ENCODE measurements at regions not wholly inside any gene's neighbourhood (a gene's known extent, or its start where the extent isn't known, plus 50 kb on each side); places are given as distances from the start of the nearest gene placed in this dataset.

DNA sequence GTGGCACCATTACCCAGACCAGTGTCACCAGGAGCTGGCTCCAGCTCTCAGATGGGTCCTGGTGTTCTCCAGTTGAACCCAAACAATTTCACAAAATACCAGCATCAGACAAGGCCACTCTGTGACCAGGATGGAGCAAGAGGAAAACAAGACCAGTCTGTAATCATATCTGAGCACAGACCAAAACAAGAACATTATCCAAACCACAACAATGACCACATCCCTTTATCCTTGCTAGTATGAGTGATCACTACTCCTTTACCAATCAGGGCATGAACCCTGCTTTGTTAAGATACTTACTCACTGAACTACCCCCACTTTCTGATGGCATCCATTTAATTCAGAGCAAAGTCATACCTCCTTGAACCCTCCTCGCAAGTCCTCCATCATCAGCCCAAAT, 145.9 kb downstream of the NUFIP1 start:
- H3K18ac ChIP-seq (ENCODE audit: low read length), result no peak overlapping the region
- no peak overlapping the region for H3K14ac ChIP-seq (ENCODE audit: low read length)
- peaks cover 0 to 3% (median 0%) of the 10 kb centered on the region in 3 experiments for H3K27me3 ChIP-seq (ENCODE audit: control insufficient read depth in 3 of 3, insufficient read depth in 3 of 3, low read depth in 1 of 3, low read length in 3 of 3)
- H2BK15ac ChIP-seq (ENCODE audit: low read length), result no peak overlapping the region
- no peak overlapping the region for H2AK5ac ChIP-seq (ENCODE audit: low read depth, low read length)
- peaks cover 0 to 4% of the 10 kb centered on the region in 2 donors for H3K9me3 ChIP-seq (replicated peaks in 1 of 2; ENCODE audit: control insufficient read depth in 2 of 2, insufficient read depth in 1 of 2, low read depth in 1 of 2, low read length in 2 of 2)
- H3K27ac ChIP-seq (replicated peaks; ENCODE audit: low read length), result no peak overlapping the region
- no peaks in the 10 kb centered on the region for H3K4me1 ChIP-seq (ENCODE audit: control insufficient read depth in 2 of 2, insufficient read depth in 1 of 2, low read depth in 1 of 2, low read length in 2 of 2)
- H4K91ac ChIP-seq (ENCODE audit: low read depth, low read length, poor library complexity), result no peak overlapping the region
- H3K36me3 ChIP-seq (replicated peaks in 1 of 2; ENCODE audit: control insufficient read depth in 2 of 2, insufficient read depth in 2 of 2, low read length in 2 of 2), result no peaks in the 10 kb centered on the region
- no peak overlapping the region for H2BK120ac ChIP-seq (ENCODE audit: low read depth, low read length)
- H2BK12ac ChIP-seq (ENCODE audit: low read length), result no peak overlapping the region
- H2AFZ ChIP-seq (ENCODE audit: low read length), result no peak overlapping the region
- H3K79me1 ChIP-seq (ENCODE audit: low read depth, low read length), result no peaks in the 10 kb centered on the region
- no peak overlapping the region for H3K9ac ChIP-seq (ENCODE audit: low read depth, low read length, poor library complexity)
- H3K23ac ChIP-seq (ENCODE audit: low read depth, low read length, poor library complexity), result no peak overlapping the region
- H3K4ac ChIP-seq (ENCODE audit: low read length), result no peak overlapping the region
- no peak overlapping the region for H3K4me2 ChIP-seq (ENCODE audit: insufficient read depth, low read length, poor library complexity, severe bottlenecking)
- no CpG with 5 or more reads among the region's 1 CpG for whole genome bisulfite sequencing, 2 donors (ENCODE audit: extremely low coverage in 2 of 2, insufficient read length in 2 of 2, insufficient replicate concordance in 1 of 2)
- H2BK5ac ChIP-seq (ENCODE audit: low read length), result no peak overlapping the region
- no peak overlapping the region for H3K4me3 ChIP-seq (ENCODE audit: low read length in 2 of 2)
- no peak overlapping the region for H4K8ac ChIP-seq (ENCODE audit: low read depth, low read length)
- DNase-seq (ENCODE audit: low spot score), result no peak

GRCh38 chr13:44842158-44842557, 147.1 kb downstream of the NUFIP1 start:
- Histone ChIP-seq H3K23ac (ENCODE audit: low read depth, low read length, poor library complexity) (no peak overlapping the region), H4K8ac (ENCODE audit: low read depth, low read length) (no peak overlapping the region), H3K4me2 (ENCODE audit: insufficient read depth, low read length, poor library complexity, severe bottlenecking) (no peak overlapping the region), H3K4me3 (ENCODE audit: low read length in 2 of 2) (no peak overlapping the region), H2BK5ac (ENCODE audit: low read length) (no peak overlapping the region), H3K4ac (ENCODE audit: low read length) (no peak overlapping the region), H3K27ac (replicated peaks; ENCODE audit: low read length) (no peak overlapping the region), H3K36me3 (replicated peaks in 1 of 2; ENCODE audit: control insufficient read depth in 2 of 2, insufficient read depth in 2 of 2, low read length in 2 of 2) (no peaks in the 10 kb centered on the region), H3K27me3 (ENCODE audit: control insufficient read depth in 3 of 3, insufficient read depth in 3 of 3, low read depth in 1 of 3, low read length in 3 of 3) (peaks cover 0 to 3% (median 0%) of the 10 kb centered on the region in 3 experiments), H3K9ac (ENCODE audit: low read depth, low read length, poor library complexity) (no peak overlapping the region), H3K9me3 (replicated peaks in 1 of 2; ENCODE audit: control insufficient read depth in 2 of 2, insufficient read depth in 1 of 2, low read depth in 1 of 2, low read length in 2 of 2) (no peaks in the 10 kb centered on the region), H2BK12ac (ENCODE audit: low read length) (no peak overlapping the region), H3K4me1 (ENCODE audit: control insufficient read depth in 2 of 2, insufficient read depth in 1 of 2, low read depth in 1 of 2, low read length in 2 of 2) (no peaks in the 10 kb centered on the region), H2AFZ (ENCODE audit: low read length) (no peak overlapping the region), H3K79me1 (ENCODE audit: low read depth, low read length) (no peaks in the 10 kb centered on the region), H2BK120ac (ENCODE audit: low read depth, low read length) (no peak overlapping the region), H2BK15ac (ENCODE audit: low read length) (no peak overlapping the region), H4K91ac (ENCODE audit: low read depth, low read length, poor library complexity) (no peak overlapping the region), H3K18ac (ENCODE audit: low read length) (no peak overlapping the region), H3K14ac (ENCODE audit: low read length) (no peak overlapping the region), H2AK5ac (ENCODE audit: low read depth, low read length) (no peak overlapping the region)
- no peak for DNase-seq (ENCODE audit: low spot score)
- no CpG with 5 or more reads among the region's 1 CpG for WGBS, 2 donors (ENCODE audit: extremely low coverage in 2 of 2, insufficient read length in 2 of 2, insufficient replicate concordance in 1 of 2)

GRCh38 chr13:44840131-44840530, 149.1 kb downstream of the NUFIP1 start:
- H2BK15ac ChIP-seq (ENCODE audit: low read length), result no peak overlapping the region

DNA sequence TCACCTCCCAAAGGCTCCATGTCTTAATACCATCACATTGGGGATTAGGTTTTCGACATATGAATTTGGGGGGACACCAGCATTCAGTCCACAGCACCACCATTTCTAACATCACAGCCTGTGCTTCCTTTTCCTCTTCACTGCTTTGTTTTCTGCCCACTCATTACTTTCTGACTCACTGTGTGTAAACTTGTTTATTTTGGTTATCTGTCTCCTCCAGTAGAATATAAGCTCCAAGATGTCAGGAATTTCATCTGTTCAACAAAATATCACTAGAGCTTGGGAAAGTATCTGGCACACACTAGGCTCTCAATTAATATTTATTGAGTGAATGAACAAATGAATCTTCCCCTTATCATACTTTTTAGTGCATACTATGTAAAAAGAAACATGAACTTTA, 152.0 kb downstream of the NUFIP1 start:
- Histone ChIP-seq H3K36me3 (replicated peaks in 1 of 2; ENCODE audit: control insufficient read depth in 2 of 2, insufficient read depth in 2 of 2, low read length in 2 of 2) (no peaks in the 10 kb centered on the region), H2AK5ac (ENCODE audit: low read depth, low read length) (no peak overlapping the region), H4K8ac (ENCODE audit: low read depth, low read length) (no peak overlapping the region), H3K14ac (ENCODE audit: low read length) (no peak overlapping the region), H4K91ac (ENCODE audit: low read depth, low read length, poor library complexity) (no peak overlapping the region), H3K4me2 (ENCODE audit: insufficient read depth, low read length, poor library complexity, severe bottlenecking) (no peak overlapping the region), H3K79me1 (ENCODE audit: low read depth, low read length) (no peaks in the 10 kb centered on the region), H3K4me3 (ENCODE audit: low read length in 2 of 2) (no peak overlapping the region), H3K23ac (ENCODE audit: low read depth, low read length, poor library complexity) (no peak overlapping the region), H2BK15ac (ENCODE audit: low read length) (no peak overlapping the region), H3K18ac (ENCODE audit: low read length) (no peak overlapping the region), H2BK120ac (ENCODE audit: low read depth, low read length) (no peak overlapping the region), H3K9ac (ENCODE audit: low read depth, low read length, poor library complexity) (no peak overlapping the region), H3K9me3 (replicated peaks in 1 of 2; ENCODE audit: control insufficient read depth in 2 of 2, insufficient read depth in 1 of 2, low read depth in 1 of 2, low read length in 2 of 2) (no peaks in the 10 kb centered on the region), H2BK12ac (ENCODE audit: low read length) (no peak overlapping the region), H2AFZ (ENCODE audit: low read length) (no peak overlapping the region), H3K4me1 (ENCODE audit: control insufficient read depth in 2 of 2, insufficient read depth in 1 of 2, low read depth in 1 of 2, low read length in 2 of 2) (no peaks in the 10 kb centered on the region), H3K27ac (replicated peaks; ENCODE audit: low read length) (no peak overlapping the region), H2BK5ac (ENCODE audit: low read length) (no peak overlapping the region), H3K4ac (ENCODE audit: low read length) (no peak overlapping the region), H3K27me3 (ENCODE audit: control insufficient read depth in 3 of 3, insufficient read depth in 3 of 3, low read depth in 1 of 3, low read length in 3 of 3) (no peaks in the 10 kb centered on the region)
- no CpG with 5 or more reads among the region's 1 CpG for WGBS, 2 donors (ENCODE audit: extremely low coverage in 2 of 2, insufficient read length in 2 of 2, insufficient replicate concordance in 1 of 2)
- no peak for DNase-seq (ENCODE audit: low spot score)

More at GRCh38 chr13:44840131-44840530, 149.1 kb downstream of the NUFIP1 start:
- Histone ChIP-seq H3K27ac (replicated peaks; ENCODE audit: low read length) (no peak overlapping the region), H3K9ac (ENCODE audit: low read depth, low read length, poor library complexity) (no peak overlapping the region), H3K4me1 (ENCODE audit: control insufficient read depth in 2 of 2, insufficient read depth in 1 of 2, low read depth in 1 of 2, low read length in 2 of 2) (no peaks in the 10 kb centered on the region), H3K18ac (ENCODE audit: low read length) (no peak overlapping the region), H2BK120ac (ENCODE audit: low read depth, low read length) (no peak overlapping the region), H3K4me2 (ENCODE audit: insufficient read depth, low read length, poor library complexity, severe bottlenecking) (no peak overlapping the region), H3K36me3 (replicated peaks in 1 of 2; ENCODE audit: control insufficient read depth in 2 of 2, insufficient read depth in 2 of 2, low read length in 2 of 2) (no peaks in the 10 kb centered on the region), H3K4ac (ENCODE audit: low read length) (no peak overlapping the region), H3K9me3 (replicated peaks in 1 of 2; ENCODE audit: control insufficient read depth in 2 of 2, insufficient read depth in 1 of 2, low read depth in 1 of 2, low read length in 2 of 2) (no peaks in the 10 kb centered on the region), H3K14ac (ENCODE audit: low read length) (no peak overlapping the region), H2AK5ac (ENCODE audit: low read depth, low read length) (no peak overlapping the region), H3K4me3 (ENCODE audit: low read length in 2 of 2) (no peak overlapping the region), H4K91ac (ENCODE audit: low read depth, low read length, poor library complexity) (no peak overlapping the region), H4K8ac (ENCODE audit: low read depth, low read length) (no peak overlapping the region), H3K27me3 (ENCODE audit: control insufficient read depth in 3 of 3, insufficient read depth in 3 of 3, low read depth in 1 of 3, low read length in 3 of 3) (peaks cover 0 to 3% (median 0%) of the 10 kb centered on the region in 3 experiments), H2BK12ac (ENCODE audit: low read length) (no peak overlapping the region), H2BK5ac (ENCODE audit: low read length) (no peak overlapping the region), H3K79me1 (ENCODE audit: low read depth, low read length) (no peaks in the 10 kb centered on the region), H2AFZ (ENCODE audit: low read length) (no peak overlapping the region), H3K23ac (ENCODE audit: low read depth, low read length, poor library complexity) (no peak overlapping the region)
- WGBS, 2 donors (ENCODE audit: extremely low coverage in 2 of 2, insufficient read length in 2 of 2, insufficient replicate concordance in 1 of 2), result no CpG with 5 or more reads among the region's 2 CpGs
- no peak for DNase-seq (ENCODE audit: low spot score)
